ENCODE measurements at regions not wholly inside any gene's neighbourhood (a gene's known extent, or its start where the extent isn't known, plus 50 kb on each side); places are given as distances from the start of the nearest gene placed in this dataset.

DNA sequence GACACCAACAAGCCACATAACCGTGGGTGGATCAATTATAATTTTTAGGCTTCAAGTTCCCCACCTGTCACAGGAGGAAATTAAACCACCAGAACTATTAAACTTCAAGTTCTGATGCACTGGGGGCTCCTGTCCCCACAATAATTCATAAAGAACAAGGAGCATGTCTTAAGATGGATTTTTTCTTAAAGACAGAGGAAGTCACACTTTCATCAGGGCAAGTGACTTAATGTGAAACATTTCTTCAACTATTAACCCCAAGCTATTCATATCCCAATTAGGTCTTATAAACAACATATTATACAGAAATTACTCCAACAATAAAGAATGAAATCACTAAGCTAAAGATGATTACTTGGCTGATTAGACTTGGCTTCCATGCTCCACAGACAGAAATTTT is 292.5 kb downstream of the ETAA1 start:
- TF ChIP-seq, protein P1, sequence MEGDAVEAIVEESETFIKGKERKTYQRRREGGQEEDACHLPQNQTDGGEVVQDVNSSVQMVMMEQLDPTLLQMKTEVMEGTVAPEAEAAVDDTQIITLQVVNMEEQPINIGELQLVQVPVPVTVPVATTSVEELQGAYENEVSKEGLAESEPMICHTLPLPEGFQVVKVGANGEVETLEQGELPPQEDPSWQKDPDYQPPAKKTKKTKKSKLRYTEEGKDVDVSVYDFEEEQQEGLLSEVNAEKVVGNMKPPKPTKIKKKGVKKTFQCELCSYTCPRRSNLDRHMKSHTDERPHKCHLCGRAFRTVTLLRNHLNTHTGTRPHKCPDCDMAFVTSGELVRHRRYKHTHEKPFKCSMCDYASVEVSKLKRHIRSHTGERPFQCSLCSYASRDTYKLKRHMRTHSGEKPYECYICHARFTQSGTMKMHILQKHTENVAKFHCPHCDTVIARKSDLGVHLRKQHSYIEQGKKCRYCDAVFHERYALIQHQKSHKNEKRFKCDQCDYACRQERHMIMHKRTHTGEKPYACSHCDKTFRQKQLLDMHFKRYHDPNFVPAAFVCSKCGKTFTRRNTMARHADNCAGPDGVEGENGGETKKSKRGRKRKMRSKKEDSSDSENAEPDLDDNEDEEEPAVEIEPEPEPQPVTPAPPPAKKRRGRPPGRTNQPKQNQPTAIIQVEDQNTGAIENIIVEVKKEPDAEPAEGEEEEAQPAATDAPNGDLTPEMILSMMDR (conservative IDR thresholded peaks at IDR 0.05; ENCODE audit: low read depth, low read length): no peak
- no peak for TF ChIP-seq EZH2 (IDR thresholded peaks at IDR 0.05; ENCODE audit: borderline replicate concordance, low read depth, low read length, poor library complexity, severe bottlenecking)
